Large intestine (tissue), 3 donors: ENCODE measurements at regions not wholly inside any gene's neighbourhood (a gene's known extent, or its start where the extent isn't known, plus 50 kb on each side); places are given as distances from the start of the nearest gene placed in this dataset.
"Not testable (repeated sequence)": the region's sequence is repeated elsewhere in the genome, so short reads cannot be mapped to it uniquely, and the experiment has no call there.

Source experiments
- DNase-seq, 2 donors: peaks; one replicate each; pipeline versions ENCODE4 v3.0.0 to v3.0.0-alpha.2; 2013
- H3K27ac ChIP-seq: one replicate; pipeline ENCODE4 v1.5.1; 2013; ENCODE audit warnings: low read length
- H3K27me3 ChIP-seq: 2 replicates; pipeline ENCODE4 v1.6.1; 2013; ENCODE audit warnings: low read length; ENCODE audit not compliant: control insufficient read depth, insufficient read depth
- H3K36me3 ChIP-seq: 2 replicates; pipeline ENCODE4 v1.6.1; 2013; ENCODE audit warnings: low read length; ENCODE audit not compliant: control insufficient read depth, insufficient read depth
- H3K4me1 ChIP-seq: one replicate; pipeline ENCODE4 v1.6.1; 2013; ENCODE audit warnings: low read length; ENCODE audit not compliant: control insufficient read depth, insufficient read depth
- H3K4me3 ChIP-seq: one replicate; pipeline ENCODE4 v1.5.1; 2013; ENCODE audit warnings: low read length
- H3K9me3 ChIP-seq: one replicate; pipeline ENCODE4 v1.6.1; 2013; ENCODE audit warnings: mild to moderate bottlenecking, low read depth, low read length, moderate library complexity; ENCODE audit not compliant: control insufficient read depth
- WGBS: methylation state at CpG from one replicate; pipeline ENCODE4 v1.1.5; 2013; ENCODE audit warnings: low lambda C conversion rate; ENCODE audit not compliant: insufficient coverage; 5-methylcytosine and 5-hydroxymethylcytosine counted together

DNA sequence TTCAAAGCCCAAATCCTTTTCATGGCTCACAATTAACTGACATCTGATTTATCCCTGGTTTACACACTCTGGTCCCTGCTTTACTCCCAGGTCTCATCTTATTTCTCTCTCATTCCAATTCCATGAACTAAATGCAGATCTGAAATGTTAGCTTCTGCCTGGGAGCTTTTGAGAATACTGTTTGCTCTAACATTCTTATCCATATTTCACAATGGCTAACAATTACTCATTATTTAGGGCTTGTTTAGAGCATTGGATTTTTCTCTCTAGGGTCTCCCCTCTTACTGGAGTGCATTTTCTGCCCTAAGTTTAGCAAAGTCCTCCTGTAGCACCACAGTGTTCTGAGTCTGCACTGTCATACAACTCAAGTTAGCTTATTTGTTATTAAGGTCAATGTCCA is 121.5 kb upstream of the HCRTR2 start:
- no peak overlapping the region for H3K4me3 ChIP-seq
- no peaks in the 10 kb centered on the region for H3K9me3 ChIP-seq
- H3K27me3 ChIP-seq = no peaks in the 10 kb centered on the region
- no peaks in the 10 kb centered on the region for H3K36me3 ChIP-seq
- H3K4me1 ChIP-seq = no peaks in the 10 kb centered on the region
- H3K27ac ChIP-seq = no peak overlapping the region
- DNase-seq = no peak

DNA sequence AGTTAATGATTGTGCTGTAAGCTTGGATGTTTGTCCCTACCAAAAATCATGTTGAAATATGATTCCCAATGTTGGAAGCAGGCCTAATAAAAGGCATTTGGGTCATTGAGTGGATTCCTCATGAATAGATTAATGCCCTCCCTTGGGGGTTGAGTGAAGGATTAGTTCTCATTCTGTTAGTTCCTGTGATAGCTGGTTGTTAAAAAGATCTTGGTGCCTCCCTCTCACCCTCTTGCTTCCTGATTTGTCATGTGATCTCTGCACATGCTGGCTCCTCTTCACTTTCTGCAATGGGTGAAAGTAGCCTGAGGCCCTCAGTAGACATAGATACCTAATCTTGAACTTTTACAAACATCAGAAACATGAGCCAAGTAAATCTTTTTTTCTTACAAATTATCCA is 115.6 kb upstream of the HCRTR2 start:
- no peaks in the 10 kb centered on the region for H3K27me3 ChIP-seq
- DNase-seq = no peak
- H3K36me3 ChIP-seq = no peaks in the 10 kb centered on the region
- H3K4me1 ChIP-seq = no peaks in the 10 kb centered on the region
- H3K9me3 ChIP-seq = peaks cover 12% of the 10 kb centered on the region
- no peak overlapping the region for H3K27ac ChIP-seq
- no peak overlapping the region for H3K4me3 ChIP-seq

DNA sequence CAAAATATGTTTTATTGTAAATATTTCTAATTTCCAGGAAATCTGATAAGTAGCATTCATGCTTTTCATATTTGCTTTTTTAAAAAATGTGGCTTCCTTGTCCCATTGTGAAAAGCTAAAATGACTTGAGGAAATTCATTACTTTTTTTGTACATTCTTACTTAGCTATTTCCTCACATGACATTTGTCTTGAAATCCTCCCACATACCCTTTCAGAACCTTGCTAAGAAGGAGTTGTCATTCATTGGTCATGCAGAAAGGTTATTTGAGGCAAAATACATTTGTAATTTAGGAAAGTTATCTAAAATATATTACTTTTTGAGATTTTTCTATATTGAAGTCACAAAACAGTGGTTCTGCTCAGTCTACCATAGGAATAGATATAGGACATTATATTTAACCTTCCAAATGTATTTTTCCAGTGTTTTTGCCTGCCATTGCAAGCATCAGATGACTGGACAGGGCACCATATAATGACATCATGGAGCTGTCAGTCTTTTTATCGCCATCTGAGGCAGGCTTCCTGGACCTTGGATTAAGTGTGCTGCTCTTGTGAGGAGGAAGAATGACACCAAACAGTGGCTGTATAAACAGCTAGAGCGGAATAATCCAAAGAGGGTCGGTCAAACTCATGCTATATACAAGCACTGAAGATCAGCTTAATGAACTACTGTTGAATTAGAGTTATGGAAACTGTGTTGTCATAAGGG is 109.4 kb upstream of the HCRTR2 start:
- H3K36me3 ChIP-seq = no peaks in the 10 kb centered on the region
- H3K27me3 ChIP-seq = no peaks in the 10 kb centered on the region
- no peak overlapping the region for H3K27ac ChIP-seq
- peaks cover 4% of the 10 kb centered on the region for H3K9me3 ChIP-seq
- peak in 1 of 2 donors; percentile 22 for DNase-seq
- H3K4me1 ChIP-seq = no peaks in the 10 kb centered on the region
- no peak overlapping the region for H3K4me3 ChIP-seq
- WGBS = no CpG with 5 or more reads among the region's 3 CpGs

DNA sequence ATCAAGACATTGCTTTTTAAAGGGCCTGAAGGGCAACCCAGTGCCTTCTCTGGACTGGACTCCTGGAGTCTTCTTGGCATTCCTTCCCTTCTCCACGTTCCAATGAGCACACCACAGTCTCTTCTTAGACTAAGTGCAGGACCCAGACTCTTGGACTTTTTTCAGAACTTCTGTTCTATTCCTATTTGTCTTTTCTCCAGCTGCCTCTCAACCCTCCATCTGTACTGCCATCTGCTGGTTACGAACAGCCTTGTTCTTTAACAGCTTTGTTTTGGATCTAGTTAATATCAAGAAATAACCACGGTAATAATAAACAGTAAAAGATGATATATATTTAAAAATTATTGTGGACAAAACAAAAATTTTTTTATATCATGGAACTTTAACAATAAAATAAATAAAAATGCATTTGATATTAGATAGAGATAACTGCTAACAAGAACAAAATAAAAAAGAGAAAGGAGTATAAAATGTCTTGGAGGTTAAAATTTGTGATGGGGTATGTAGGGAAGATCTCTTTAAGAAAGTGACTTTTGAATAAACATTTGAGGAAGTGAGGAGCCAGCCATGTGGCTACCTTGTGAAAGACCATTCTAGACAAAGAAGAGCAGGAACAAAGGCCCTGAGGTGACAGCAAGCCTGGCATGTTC is 105.1 kb upstream of the HCRTR2 start:
- 18% methylated on average over 2 of the region's 3 CpGs for WGBS
- Histone ChIP-seq H3K27me3 (no peaks in the 10 kb centered on the region), H3K9me3 (no peaks in the 10 kb centered on the region), H3K4me1 (no peaks in the 10 kb centered on the region), H3K4me3 (no peak overlapping the region), H3K36me3 (no peaks in the 10 kb centered on the region), H3K27ac (no peak overlapping the region)
- DNase-seq = peak; percentile 19 to 26

DNA sequence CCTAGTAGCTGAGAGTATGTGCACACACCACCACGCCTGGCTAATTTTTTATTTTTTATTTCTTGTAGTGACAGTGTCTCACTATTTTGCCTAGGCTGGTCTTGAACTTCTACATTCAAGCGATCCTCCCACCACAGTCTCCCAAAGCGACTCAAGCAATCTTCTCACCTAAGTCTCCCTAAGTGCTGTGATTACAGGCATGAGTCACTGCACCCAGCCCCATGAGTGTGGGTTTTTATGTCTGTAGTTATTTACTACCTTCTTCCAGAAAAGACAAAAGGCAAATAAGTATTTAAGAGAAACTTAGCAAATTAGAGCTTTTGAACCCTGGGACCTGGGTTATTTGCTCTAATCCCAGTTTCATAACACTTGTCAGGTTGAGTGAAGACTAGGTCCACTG is 92.3 kb upstream of the HCRTR2 start:
- H3K9me3 ChIP-seq = no peaks in the 10 kb centered on the region
- H3K4me3 ChIP-seq = no peak overlapping the region
- no peak overlapping the region for H3K27ac ChIP-seq
- no peaks in the 10 kb centered on the region for H3K27me3 ChIP-seq
- H3K4me1 ChIP-seq = no peaks in the 10 kb centered on the region
- no peaks in the 10 kb centered on the region for H3K36me3 ChIP-seq
- DNase-seq = no peak
- 100% methylated on average over 2 of the region's 3 CpGs for WGBS

DNA sequence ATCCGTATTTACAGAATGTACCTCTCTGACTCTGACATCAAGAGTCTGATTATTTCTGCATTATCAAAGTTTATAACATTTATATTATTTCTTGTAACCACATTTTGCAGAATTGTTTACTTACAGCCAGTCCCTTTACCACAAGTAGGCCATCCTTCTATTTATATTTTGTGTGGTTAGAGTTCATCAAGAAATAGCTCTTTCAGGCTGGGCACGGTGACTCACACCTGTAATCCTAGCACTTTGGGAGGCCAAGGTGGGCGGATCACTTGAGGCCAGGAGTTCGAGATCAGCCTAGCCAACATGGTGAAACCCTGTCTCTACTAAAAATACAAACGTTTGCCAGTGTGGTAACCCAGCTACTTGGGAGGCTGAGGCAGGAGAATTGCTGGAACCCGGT is 86.3 kb upstream of the HCRTR2 start:
- not testable (repeated sequence) for H3K36me3 ChIP-seq, H3K4me1 ChIP-seq, H3K4me3 ChIP-seq, H3K27me3 ChIP-seq, H3K27ac ChIP-seq, DNase-seq, H3K9me3 ChIP-seq
- WGBS = no CpG with 5 or more reads among the region's 6 CpGs

DNA sequence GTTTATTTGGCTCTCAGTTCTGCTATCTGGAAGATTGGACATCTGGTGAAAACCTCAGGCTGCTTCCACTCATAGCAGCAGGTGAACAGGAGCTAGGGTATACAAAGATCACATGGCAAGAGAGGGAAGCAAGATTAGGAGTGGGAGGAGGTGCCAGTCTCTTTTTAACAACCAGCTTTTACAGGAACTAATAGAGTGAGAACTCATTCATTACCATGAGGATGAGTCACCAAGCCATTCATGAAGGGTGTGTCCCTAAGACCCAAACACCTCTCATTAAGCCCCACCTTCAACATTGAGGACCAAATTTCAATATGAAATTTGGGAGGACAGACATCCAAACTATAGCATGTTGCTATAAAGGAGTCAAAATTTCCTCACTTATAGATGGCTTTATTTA is 85.4 kb upstream of the HCRTR2 start:
- Histone ChIP-seq H3K27me3 (no peaks in the 10 kb centered on the region), H3K36me3 (no peaks in the 10 kb centered on the region), H3K4me1 (no peaks in the 10 kb centered on the region), H3K4me3 (no peak overlapping the region), H3K27ac (no peak overlapping the region), H3K9me3 (no peaks in the 10 kb centered on the region)
- DNase-seq = no peak

DNA sequence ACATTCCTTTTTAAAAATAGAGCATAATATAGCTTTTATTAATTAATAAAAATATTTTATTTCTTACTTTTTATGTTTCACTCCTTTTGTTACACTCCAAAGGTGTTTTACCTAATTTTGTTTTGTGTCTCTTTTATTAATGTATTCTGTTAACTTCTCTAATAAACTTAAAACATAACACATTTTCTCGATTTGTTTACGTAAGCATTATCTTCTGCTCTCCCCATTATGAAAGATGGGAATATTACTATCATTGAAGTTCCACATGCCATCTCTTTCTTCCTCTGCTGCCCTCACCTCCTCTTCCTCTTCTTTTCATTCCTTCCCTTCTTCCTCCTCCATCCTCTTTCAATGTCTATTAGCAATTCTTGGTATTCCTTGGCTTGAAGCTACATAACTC is 85.0 kb upstream of the HCRTR2 start:
- 82% methylated on average over 2 of the region's 2 CpGs for WGBS
- H3K4me3 ChIP-seq = no peak overlapping the region
- H3K36me3 ChIP-seq = no peaks in the 10 kb centered on the region
- H3K4me1 ChIP-seq = no peaks in the 10 kb centered on the region
- no peaks in the 10 kb centered on the region for H3K27me3 ChIP-seq
- H3K27ac ChIP-seq = no peak overlapping the region
- no peaks in the 10 kb centered on the region for H3K9me3 ChIP-seq
- DNase-seq = no peak

DNA sequence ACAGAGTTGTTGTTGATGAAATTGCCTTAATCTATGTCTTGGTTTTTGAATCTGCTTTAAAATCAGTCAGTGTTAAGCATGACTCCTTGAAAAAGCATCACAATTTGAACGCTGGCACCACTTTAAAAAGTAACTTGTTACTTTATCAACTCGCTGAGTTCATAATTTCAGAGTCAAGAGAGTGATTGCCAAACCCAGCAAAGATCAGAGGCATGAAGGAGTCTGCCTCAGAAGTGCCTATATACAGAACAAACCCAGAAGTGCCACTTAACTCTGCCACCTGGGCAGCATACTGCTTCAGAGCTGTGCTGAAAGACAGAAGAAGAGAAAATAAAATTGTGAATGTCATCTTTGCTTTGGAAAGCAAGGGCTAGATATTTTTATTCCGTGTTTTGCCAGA is 73.6 kb upstream of the HCRTR2 start:
- Histone ChIP-seq H3K4me1 (no peaks in the 10 kb centered on the region), H3K9me3 (no peaks in the 10 kb centered on the region), H3K27me3 (no peaks in the 10 kb centered on the region), H3K36me3 (no peaks in the 10 kb centered on the region), H3K4me3 (no peak overlapping the region), H3K27ac (no peak overlapping the region)
- WGBS = no CpG with 5 or more reads among the region's 3 CpGs
- DNase-seq = no peak

DNA sequence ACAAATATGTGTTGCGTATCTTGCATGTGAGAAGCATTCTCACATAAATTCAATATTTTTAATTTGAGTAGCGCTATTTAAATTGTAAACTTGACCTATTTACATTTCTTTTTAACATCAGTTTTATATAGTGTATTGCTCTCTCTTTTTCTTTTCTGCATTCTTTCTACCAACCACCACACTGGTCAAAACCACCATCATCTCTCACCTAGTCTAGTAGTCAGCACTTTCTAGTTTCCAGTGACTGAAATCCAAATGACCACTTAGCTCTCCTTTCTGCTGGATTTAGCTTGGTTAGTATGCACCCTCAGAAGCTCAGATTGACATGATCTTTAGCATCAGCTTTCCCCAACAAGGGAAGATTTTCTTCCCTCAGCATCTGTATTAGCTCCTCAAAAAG is 73.2 kb upstream of the HCRTR2 start:
- no peak overlapping the region for H3K27ac ChIP-seq
- H3K36me3 ChIP-seq = no peaks in the 10 kb centered on the region
- H3K4me1 ChIP-seq = no peaks in the 10 kb centered on the region
- no peak for DNase-seq
- no peak overlapping the region for H3K4me3 ChIP-seq
- no peaks in the 10 kb centered on the region for H3K9me3 ChIP-seq
- WGBS = 100% methylated on average over 1 of the region's 2 CpGs
- H3K27me3 ChIP-seq = no peaks in the 10 kb centered on the region
